SH-SY5Y (cell line): ENCODE measurements at regions not wholly inside any gene's neighbourhood (a gene's known extent, or its start where the extent isn't known, plus 50 kb on each side); places are given as distances from the start of the nearest gene placed in this dataset.

ENCODE experiments used
- GATA2 ChIP-seq: IDR thresholded peaks from 2 replicates; pipeline ENCODE4 v1.6.1; 2011; ENCODE audit warnings: mild to moderate bottlenecking, low read depth, low read length
- GATA3 ChIP-seq: IDR thresholded peaks from 2 replicates; pipeline ENCODE4 v1.6.1; 2011; ENCODE audit warnings: low read depth, mild to moderate bottlenecking, low read length, moderate library complexity

- TF ChIP-seq GATA3: no peak
- no peak for TF ChIP-seq GATA2
These were observed 115.0 kb upstream of the SLC25A33 start for GRCh38 chr1:9424261-9424660.
